G401 (cell line): ENCODE measurements at regions not wholly inside any gene's neighbourhood (a gene's known extent, or its start where the extent isn't known, plus 50 kb on each side); places are given as distances from the start of the nearest gene placed in this dataset.
"Not testable (repeated sequence)": the region's sequence is repeated elsewhere in the genome, so short reads cannot be mapped to it uniquely, and the experiment has no call there.

Source experiments
- DNase-seq: peaks from one replicate; pipeline ENCODE4 v3.0.0-alpha.2; 2015; ENCODE audit warnings: low spot score
- in situ Hi-C: cut with HindIII; loops from 2 replicates; pipeline ENCODE4 v1.10.0; 2016; ENCODE audit warnings: low sequenced_read_pairs, mixed read lengths

DNA sequence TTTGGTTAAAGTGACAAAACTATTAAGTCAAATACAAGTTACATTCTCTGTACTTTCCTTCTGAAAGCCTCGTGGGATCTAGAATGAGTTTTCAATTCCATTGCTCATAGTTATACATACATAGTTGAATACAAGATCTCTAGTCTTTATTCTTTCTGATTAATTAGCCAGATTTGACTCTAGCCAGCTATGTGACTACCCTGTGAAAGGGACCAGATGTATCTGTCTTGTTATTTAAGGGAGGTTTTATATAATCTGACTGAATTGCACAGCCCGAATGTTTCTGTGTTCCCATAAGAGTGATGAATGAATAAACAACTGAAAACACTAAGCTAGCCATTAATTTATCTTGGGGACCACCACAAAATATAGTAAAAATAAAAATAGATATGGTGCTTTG is 166.7 kb downstream of the TMEM167A start:
- in situ Hi-C loops: no loop called here
- no peak for DNase-seq

DNA sequence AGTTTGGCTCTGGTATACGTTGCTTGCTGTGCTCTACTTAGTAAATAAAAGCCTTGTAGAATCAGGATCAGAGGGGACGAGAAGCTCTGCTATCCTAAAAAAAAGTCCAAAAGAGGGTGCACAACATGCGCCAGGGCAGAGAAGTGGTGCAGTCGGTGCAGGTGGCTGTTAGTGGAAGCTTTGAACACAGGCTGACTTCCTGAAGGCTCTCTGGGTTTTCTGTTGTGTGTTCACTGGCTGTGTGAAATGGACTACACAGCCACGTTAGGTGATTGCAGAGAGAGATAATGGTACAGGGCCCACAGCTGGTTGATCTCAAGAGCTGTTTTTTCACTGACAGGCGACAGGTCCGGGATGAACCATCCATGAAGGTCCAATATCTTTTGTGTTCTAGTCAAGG is 167.4 kb downstream of the TMEM167A start:
- no peak for DNase-seq
- in situ Hi-C loops: no loop called here

DNA sequence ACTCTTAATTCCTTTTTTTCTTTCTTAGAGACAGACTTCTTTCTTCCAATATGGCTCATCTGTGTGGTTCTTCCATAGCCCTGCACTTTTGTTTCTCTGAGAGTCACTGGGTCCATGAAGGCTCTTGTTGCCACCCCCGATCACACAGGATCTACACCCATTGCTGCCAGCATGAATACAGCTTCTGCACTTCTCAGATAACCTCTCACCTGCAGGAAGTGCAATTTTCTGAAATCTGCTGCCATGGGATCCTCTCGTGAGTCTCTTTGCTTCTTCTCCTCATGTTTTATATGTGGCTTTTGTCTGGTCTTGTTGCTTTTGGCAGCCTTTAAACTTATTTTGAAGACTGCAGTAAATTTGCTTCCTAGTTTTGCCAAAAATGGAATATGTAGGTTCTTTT is 171.2 kb downstream of the TMEM167A start:
- in situ Hi-C loops: no loop called here
- no peak for DNase-seq

DNA sequence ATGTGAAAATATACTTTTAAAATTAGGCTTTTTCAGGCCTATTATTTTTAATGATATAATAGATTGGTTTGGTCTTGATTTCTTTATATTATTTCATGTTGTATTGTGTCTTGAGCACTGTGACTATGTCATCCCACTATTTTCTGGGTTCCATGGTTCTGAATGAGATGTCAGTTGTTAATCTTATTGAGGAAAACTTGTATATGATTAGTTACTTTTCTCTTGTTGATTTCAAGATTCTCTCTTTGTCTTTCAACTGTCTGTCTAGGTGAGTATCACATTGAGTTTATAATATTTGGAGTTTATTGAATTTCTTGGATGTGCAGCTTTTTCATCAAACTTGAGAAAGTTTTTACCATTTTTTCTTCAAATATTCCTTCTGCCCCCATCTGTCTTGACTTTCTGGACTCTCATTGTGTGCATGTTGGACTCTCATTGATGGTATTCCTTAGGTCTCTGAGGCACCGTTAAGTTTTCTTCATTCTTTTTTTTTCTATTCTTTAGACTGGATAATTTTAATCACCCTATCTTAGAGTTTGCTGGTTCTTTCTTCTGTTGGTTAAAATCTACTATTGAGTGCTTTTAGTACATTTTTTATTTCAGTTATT is 175.8 kb downstream of the TMEM167A start:
- in situ Hi-C loops: no loop called here
- DNase-seq: no peak

DNA sequence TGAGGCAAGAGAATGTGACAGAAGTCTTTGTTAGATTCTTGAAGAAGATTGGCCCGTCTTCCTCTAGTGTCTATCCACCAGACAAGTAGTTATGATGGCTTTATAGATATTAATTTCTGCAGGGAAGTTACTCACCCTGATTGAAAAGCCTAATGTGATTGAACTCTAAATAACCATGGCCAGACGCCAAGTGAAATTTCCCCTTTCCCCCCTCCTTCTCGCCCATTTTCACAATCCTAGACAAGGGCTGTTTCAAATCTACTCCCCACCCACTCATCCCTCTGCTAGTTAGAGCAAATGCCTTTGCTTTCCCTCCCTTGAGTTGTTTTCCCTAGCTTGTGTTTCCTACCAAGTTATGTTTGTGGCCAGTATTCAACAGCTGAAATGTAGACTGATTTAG is 182.5 kb downstream of the TMEM167A start:
- no peak for DNase-seq
- in situ Hi-C loops: no loop called here

DNA sequence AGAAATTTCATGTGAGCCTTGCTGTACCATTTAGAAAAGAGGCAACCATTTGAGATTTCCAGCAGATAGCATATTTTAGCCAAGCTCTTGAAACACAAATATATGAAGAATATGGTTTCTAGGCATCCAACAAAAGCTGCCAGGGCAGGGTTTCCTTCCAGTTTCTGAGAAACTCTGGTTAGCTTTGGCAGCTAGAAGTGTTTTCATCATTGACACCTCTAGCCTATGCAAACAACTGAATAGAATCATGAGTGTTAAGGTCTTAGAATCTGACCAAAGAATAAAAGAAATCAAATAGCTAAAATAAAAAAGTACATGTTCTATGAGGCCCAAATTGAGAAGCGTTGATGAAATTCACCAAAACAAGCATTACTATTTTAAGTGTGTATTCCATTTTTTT is 188.1 kb downstream of the TMEM167A start:
- in situ Hi-C loops: no loop called here

DNA sequence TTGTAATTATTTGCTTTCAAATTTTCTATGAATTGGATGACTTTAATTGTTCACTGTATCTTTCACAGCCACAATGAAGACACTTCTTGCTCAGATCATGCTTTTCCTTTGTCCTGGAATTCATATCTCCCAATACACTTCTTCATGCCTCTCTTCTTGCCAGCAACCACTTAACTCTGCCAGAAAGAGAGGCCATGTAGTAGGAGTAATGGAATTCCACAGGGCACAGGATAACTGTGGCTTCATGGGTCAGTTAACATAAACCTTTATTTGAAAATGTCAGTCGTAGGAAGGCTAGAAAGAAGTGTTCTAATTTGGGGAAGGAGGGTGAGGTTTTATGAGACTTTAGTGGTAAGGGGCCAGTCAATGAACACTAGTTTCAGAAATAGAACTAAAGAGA is 190.3 kb downstream of the TMEM167A start:
- in situ Hi-C loops: no loop called here
- DNase-seq: no peak

More for the DNA sequence above, 188.1 kb downstream of the TMEM167A start:
- DNase-seq: no peak

DNA sequence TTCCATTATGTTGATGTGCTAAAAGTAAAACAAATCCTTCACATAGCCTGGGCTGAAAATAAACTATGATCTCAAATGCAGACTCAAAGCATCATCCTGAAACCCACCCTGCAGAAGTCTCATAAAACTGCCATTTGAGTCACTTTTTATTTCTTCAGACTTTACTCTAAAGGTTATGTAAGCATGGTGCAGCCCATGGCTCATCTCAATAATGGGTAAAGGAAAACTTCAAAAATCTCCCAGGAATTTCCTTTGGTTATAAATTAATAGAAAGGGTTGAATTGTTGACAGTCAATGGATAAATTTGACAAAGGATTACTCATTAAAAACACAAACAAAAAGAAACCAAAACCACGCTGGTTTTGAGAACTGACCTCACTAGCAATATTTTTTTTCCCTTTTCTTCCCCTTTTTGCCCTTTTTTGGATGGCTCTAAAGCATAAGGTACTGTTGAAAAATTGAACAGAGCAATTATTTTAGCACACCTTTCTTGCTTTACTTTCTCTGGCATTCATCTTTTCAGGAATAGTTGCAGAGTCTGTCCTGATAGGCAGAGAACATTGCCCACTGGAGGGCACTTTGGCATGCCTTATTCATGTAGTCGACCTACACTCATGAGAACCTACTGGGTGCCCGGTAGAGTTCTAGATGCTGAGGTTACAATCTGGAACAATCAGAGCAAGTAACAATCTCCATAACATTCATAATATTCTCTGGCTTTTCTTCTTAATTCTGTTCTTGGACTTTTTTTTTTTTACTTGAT is 191.4 kb downstream of the TMEM167A start:
- no peak for DNase-seq
- in situ Hi-C loops: no loop called here

DNA sequence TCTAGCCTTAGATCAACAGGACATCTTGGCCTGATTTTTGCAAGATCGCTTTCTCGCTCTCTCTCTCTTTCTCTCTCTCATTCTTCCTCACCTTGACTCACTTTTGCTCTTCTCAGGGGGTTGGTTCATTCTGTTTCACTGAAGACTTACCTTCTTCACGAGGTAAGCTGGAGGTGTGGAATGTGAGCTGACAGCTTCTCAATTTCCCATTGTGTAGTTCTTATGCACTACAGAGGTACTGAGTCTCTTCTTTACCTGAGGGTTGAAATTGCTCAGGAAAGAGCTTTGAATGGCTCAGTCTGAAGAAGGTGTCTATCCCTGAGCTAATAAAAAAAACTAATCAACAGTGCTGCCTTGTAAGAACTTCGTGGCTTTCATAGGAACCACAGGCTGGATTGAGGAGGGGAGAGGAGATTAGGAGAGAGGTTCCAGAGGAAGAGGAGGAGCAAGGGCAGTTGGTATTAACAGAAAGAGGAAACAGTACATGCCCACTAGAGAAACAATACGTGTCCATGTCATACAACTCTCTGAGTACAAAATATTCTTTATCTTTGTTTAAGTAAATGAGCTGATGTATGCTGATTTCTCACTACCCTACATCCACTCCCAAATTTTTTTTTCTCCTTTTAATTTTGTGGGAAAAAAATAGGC is 192.2 kb downstream of the TMEM167A start:
- in situ Hi-C loops: no loop called here
- DNase-seq: no peak

DNA sequence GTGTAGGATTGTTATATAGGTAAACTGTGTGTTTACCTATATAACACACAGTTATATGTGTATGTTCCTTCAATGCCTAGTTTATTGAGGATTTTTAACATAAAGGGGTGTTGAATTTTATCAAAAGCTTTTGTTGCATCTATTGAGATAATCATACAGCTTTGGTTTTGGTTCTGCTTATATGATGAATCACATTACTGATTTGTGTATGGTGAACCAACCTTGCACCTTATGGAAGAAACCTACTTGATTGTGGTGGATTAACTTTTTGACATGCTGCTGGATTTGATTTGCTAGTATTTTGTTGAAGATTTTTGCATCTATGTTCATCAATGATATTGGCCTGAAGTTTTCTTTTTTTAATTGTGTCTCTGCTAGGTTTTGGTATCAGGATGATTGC is 194.9 kb downstream of the TMEM167A start:
- in situ Hi-C loops: no loop called here
- no peak for DNase-seq

DNA sequence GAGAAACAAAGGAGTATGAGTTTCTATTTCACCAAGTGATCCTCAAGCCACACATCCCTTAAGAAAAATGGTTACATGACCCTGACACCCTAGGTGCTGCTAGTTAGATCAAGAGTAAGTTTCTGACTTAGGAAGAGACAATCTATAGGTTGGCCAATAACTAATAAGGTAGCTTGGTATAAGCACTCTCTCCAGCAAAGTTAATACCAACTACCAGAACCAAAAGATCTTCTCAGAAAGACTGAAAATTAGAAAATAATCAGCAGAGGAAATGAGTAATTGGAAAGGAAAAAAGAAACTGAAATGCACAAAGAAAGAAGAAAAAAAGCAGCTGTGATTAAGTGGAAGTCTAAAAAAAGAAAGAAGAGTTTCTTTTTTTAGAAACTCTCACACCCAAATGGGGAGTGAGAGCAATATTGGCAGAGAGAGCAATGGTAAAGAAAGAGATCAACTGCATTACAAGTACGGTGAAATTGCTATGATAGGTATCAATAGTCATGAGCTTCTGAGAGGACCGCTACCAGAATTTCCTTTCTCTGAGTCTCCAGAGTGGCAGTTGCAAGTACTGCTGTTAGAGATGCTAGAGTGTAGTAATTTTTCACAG is 195.5 kb downstream of the TMEM167A start:
- in situ Hi-C loops: no loop called here
- no peak for DNase-seq

DNA sequence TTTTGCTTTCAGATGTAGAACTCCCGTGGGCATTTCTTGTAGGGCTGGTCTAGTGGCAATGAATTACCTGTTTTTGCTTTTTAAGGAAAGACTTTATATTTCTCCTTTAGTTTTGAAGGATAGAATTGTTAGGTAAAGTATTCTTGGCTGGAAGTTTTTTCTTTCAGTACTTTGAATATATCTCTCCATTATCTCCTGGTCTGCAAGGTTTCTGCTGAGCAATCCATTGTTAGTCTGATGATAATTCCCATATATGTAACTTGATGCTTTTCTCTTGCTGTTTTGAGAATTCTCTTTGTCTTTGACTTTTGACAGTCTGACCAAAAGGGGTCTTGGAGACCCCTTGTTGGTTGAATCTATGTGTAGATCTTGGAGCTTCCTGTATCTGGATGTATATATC is 198.1 kb downstream of the TMEM167A start:
- in situ Hi-C loops: no loop called here
- no peak for DNase-seq

DNA sequence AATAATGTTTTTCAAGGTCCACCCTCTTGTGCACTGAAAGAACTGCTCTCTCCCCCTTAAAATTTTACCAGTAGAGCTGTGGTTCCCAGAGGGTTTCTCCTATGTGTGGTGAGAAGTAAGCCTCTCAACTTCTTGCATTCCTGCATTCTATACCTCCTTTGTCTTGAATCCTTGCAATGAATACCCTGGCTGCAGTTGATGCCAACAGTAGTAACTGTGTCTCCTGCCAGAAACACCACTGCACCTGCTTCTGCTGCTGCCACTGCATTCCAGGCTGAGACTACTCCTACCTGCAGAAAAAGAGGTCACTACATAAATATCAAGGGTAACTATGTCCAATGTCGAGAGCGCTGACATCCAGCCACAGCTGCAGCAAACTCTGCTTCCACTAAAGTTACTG is 203.7 kb downstream of the TMEM167A start:
- in situ Hi-C loops: no loop called here
- no peak for DNase-seq

DNA sequence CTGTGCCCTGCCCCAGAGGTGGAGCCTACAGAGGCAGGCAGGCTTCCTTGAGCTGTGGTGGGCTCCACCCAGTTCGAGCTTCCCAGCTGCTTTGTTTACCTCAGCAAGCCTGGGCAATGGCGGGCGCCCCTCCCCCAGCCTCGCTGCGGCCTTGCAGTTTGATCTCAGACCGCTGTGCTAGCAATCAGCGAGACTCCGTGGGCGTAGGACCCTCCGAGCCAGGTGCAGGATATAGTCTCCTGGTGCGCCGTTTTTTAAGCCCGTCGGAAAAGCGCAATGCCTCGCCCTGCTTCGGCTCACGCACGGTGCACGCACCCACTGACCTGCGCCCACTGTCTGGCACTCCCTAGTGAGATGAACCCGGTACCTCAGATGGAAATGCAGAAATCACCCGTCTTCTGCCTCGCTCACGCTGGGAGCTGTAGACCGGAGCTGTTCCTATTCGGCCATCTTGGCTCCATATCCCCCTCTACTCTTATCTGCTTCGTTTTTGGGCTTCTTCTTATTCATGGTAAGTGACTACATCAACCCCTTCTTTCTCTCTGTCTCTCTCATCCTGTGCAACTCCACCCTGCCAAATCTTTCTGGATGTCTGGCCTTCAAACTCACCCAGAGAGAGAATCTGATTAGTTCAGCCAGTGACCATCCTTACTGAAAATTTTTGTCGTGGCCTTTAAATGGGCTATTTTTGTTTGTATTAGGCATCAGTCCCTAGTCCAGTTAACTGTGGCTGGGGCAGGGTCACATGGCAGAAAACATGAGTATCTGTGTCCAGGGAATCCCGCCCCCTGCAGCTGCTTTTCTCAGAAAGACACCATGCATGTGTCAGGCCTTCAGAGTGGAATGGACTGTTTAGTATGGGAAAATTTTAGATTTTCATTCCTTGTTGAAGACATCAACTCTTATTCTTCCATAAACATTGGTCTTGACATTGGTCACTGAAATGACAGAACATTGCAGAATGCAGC is 204.6 kb downstream of the TMEM167A start:
- DNase-seq, in situ Hi-C loops: not testable (repeated sequence)

DNA sequence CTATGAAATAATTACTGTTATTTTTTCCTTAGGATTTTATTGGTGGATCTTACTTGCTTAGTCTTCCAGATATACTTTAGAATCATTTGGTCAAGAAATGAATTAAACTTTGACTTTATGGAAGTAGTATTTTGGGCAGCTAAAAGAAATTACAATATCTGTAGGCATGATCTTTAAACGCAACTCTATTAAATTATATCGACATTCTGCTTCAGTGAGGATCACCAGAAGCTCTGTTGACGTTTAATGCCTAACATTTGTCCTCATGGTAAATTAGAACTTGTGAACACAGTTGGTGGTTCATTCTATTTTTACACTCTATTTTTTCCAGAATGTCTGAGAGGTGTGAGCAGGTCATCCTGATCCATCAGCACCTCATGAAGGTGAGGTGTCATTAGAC is 211.6 kb downstream of the TMEM167A start:
- in situ Hi-C loops: no loop called here
- no peak for DNase-seq

DNA sequence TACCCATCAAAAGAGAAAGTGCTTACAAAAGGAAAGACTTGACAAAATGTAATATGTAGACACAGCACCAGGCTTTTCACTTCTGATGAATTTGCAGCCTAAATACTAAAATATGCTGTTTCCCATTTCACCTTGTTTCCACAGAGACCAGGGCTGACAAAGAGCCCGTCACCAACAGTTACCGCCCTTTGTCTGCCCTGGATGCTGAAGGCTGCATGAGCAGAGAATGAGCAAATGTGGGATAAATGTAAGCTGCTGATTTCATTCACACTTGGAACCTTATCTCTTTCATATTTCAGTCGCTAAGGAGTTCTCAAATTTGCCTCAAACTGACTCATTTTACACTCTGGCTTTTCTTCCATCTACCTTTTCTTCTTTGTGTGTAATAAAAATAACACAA is 213.9 kb downstream of the TMEM167A start:
- in situ Hi-C loops: no loop called here
- DNase-seq: no peak

DNA sequence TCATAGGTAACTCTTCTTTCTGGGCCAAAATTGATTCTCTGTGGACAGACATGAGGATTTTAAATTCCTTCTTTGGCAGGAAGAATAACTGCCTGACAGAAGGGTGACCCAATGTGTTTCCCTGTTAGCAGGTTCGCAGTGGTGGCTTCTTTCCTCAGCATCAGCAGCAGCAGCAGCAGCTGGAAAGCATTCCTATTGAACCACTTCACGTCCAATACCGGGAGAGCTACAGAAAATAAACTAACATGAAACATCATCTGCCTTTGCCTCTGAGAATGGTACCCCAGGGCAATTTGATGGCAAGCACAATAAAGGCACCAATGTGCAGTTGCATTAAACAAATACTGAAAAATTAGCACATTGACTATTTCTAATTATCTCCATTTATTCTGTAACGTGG is 214.5 kb downstream of the TMEM167A start:
- in situ Hi-C loops: no loop called here
- no peak for DNase-seq

DNA sequence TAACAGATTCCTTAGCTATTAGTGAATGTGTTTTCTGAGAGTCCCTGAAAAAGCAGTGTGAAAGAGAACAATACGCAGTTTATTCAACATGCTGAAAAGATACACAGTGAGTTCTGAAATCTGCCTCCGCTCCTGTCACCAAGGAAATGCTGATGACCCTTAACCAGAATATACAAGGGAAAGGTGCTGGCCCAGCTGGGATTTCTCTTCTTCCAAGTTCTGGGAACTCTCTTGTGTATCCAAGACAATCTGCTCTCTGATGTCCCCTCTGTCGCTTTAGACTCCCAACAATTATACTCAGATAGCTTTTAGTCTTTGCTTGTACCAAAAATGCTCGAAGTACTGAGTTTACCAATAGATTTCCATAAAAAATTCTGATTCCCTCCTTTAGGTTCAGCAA is 214.9 kb downstream of the TMEM167A start:
- in situ Hi-C loops: no loop called here
- DNase-seq: no peak

DNA sequence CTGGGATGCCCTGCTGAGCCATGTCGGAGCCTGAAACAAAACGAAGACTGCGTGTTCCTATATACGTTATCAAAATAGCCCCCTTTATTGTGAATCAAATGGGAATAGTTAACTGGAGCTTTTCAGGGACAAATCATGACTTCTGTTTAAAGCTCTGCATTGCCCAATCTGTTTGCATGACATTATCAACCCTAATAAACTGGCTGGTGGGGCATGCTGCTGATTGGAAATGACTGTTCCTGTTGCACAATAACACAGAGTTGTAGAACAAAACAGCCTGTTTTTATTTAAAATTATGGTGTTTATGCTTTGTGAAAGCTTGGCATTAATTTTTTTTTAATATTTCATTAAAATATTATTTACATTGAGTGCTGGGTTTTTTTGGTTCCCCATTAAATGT is 215.5 kb downstream of the TMEM167A start:
- no peak for DNase-seq
- in situ Hi-C loops: no loop called here
